ENCODE measurements at regions not wholly inside any gene's neighbourhood (a gene's known extent, or its start where the extent isn't known, plus 50 kb on each side); places are given as distances from the start of the nearest gene placed in this dataset.
"Not testable (repeated sequence)": the region's sequence is repeated elsewhere in the genome, so short reads cannot be mapped to it uniquely, and the experiment has no call there.

DNA sequence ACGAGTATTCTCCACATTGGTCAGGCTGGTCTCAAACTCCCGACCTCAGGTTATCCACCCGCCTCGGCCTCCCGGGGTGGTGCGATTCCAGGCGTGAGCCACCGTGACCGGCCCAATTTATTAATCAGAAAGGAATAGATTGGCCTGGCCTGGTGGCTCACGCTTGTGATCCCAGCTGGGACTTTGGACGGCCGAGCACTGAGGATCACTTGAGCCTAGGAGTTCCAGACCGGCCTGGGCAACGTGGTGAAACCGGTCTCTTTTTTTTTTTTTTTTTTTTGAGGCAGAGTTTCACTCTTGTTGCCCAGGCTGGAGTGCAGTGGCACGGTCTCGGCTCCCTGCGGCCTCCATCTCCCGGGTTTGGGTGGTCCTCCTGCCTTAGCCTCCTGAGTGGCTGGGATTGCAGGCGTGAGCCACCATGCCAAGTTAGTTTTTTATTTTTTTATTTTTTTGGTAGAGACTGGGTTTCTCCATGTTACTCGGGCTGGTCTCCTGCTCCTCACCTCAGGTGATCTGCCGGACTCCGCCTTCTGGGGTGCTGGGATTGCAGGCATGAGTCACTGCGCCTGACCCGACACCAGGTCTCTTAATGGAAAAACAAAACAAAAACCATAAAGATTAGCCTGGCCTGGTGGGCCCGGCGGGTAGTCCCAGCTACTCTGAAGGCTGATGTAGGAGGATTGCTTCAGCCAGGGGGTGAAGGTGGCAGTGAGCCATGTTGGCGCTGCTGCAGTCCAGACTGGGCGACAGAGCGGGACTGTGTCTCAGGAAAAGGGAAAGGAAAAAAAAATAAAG, 141.0 kb downstream of the GOLGA6L22 start:
- H3K4me3 ChIP-seq; H3K27ac ChIP-seq; H3K9me3 ChIP-seq; H3K36me3 ChIP-seq; H3K27me3 ChIP-seq; H3K4me1 ChIP-seq; ATAC-seq (ENCODE audit: low FRiP score in 2 of 2): not testable (repeated sequence)
- peak in 1 of 2 donors; percentile 46 for DNase-seq
- 94 to 97% methylated on average over 29 to 30 of the region's 30 CpGs for WGBS, 2 donors

DNA sequence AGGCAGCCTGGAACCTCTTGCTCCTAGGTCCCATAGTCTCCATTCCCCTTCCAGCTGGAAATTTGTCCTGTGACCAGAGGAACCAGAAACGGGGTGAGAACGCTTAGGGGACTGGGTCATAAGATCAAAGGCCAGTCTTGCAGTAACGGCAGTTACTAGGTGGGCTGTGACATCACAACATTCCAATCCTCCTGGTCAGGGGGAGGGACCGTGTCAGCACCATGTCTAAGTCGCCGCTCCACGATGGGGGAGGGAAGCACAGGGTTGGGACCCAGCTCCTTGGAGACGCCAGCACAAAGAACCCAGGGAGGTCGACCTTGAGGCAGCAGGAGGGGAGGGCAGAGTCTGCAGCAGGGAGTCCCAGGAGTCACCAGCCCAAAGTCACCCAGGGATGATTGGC, 158.3 kb downstream of the GOLGA6L22 start:
- not testable (repeated sequence) for H3K4me3 ChIP-seq; H3K27ac ChIP-seq; H3K9me3 ChIP-seq; H3K4me1 ChIP-seq; ATAC-seq (ENCODE audit: low FRiP score in 2 of 2); H3K36me3 ChIP-seq; DNase-seq; H3K27me3 ChIP-seq
- 65 to 78% methylated on average over 4 to 7 of the region's 9 CpGs for WGBS, 2 donors

DNA sequence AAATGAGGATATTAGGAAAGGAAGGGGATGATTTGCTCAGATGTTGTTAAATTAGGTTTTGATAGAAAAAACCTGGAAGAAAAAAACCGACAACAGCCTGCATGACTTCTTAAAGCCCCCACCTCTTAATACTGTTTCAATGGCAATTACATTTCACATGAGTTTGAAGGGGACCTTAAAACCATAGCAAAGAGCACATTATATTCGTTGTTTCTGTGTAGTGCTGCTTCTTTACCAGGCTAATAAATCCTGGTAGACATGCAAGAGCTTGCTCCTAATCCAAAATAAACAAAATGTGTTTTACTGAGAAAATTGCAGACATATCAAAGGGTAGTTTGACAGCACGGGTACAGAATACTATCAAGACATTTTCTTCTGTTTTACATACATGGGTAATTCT, 154.7 kb upstream of the NIPA1 start:
- not testable (repeated sequence) for H3K4me1 ChIP-seq; H3K4me3 ChIP-seq; H3K36me3 ChIP-seq; ATAC-seq (ENCODE audit: low FRiP score in 2 of 2); DNase-seq; H3K27ac ChIP-seq; H3K27me3 ChIP-seq; H3K9me3 ChIP-seq
- 40 to 48% methylated on average over 3 of the region's 3 CpGs for WGBS, 2 donors

DNA sequence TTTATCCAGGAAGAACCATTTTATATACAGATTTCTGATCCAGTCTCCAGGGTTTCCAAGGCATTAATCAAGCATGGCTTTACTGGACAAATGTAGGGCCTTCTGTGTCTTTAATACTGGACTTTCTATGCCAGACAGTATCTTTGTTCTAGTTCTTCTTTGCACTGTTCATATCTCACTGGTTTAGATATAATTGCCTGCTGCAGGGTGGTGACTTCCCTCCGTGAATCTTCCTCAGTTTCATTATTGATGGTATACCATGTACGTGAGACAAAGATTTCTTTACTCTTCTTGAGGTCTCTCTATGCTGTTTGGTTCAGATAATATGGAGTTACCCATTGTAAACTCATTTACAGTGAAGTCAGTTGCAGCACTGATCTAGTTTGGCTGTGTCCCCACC, 146.5 kb upstream of the NIPA1 start:
- not testable (repeated sequence) for H3K4me1 ChIP-seq; H3K4me3 ChIP-seq; H3K36me3 ChIP-seq; DNase-seq; H3K9me3 ChIP-seq; ATAC-seq (ENCODE audit: low FRiP score in 2 of 2); H3K27me3 ChIP-seq; H3K27ac ChIP-seq
- WGBS, 2 donors: 94 to 97% methylated on average over 2 of the region's 2 CpGs

DNA sequence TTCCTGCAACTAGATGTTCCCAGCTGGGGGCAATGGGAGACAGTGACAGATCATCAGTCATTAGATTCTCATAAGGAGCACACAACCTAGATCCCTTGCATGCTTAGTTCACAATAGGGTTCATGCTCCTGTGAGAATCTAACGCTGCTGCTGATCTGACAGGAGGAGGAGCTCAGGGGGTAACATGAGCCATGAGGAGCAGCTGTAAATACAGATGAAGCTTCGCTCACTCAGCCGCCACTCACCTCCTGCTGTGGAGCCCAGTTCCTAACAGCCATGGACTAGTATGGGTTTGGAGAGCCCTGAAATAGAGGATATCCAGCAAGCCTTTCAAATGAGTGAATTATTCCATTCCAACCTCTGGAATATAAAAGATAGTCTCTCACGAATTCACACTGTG, 137.0 kb upstream of the NIPA1 start:
- not testable (repeated sequence) for H3K27me3 ChIP-seq; H3K36me3 ChIP-seq; H3K4me1 ChIP-seq; H3K4me3 ChIP-seq; H3K27ac ChIP-seq; ATAC-seq (ENCODE audit: low FRiP score in 2 of 2); H3K9me3 ChIP-seq; DNase-seq
- WGBS, 2 donors: 80 to 88% methylated on average over 4 of the region's 4 CpGs

DNA sequence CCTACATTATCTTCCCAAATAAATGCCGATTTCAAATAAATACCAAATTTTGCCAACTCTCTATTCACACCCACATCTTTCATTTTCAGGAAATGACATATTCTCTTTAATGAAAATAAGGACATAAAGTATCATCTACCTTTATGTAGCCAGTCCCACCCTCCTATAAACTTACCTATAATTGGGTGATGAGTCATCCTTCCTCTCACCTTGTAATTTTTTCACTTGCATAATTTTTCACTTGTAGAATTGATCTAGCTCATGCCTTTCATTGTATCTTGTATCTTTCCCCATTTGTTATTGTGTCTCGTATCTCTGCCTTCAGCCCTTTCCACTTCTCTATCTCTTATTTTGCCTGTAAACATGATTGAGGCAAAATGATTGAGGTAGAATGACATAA, 135.3 kb upstream of the NIPA1 start:
- H3K4me1 ChIP-seq; H3K4me3 ChIP-seq; H3K27ac ChIP-seq; H3K36me3 ChIP-seq; H3K9me3 ChIP-seq; ATAC-seq (ENCODE audit: low FRiP score in 2 of 2); DNase-seq; H3K27me3 ChIP-seq: not testable (repeated sequence)
- 93 to 95% methylated on average over 2 of the region's 2 CpGs for WGBS, 2 donors

DNA sequence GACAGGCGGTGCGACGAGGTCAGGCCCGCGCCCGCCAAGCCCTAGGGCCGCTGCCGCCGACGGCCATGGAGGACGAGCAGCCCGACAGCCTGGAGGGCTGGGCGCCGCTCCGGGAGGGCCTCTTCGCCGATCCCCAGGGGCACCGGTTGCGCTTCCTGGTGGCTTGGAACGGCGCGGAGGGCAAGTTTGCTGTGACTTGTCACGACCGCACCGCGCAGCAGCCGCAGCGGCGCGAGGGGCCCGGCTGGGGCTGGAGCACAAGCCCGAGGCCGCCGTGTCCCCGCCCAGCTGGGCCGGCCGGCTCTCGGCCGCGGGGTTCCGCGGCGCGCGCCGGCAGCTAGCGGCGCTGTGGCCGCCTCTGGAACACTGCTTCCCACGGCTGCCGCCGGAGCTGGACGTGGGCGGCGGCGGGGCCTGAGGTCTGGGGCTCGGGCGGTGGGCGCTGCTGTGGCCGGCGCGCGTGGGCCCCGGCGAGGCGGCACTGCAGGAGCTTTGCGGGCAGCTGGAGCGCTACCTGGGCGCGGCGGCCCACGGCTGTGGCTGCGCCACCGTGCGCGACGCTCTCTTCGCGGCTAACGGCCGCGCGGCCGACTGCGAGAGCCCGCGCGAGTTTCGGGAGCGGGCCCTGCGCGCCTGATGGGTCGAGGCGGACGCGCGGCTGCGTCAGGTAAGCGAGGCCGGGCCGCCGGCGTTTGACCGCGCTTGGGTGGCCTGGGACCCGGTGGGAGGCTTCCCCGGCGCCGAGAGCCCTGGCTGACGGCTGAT, 122.0 kb upstream of the NIPA1 start:
- not testable (repeated sequence) for H3K4me1 ChIP-seq, H3K27me3 ChIP-seq, H3K36me3 ChIP-seq, H3K9me3 ChIP-seq
- DNase-seq: peak; percentile 22 to 93
- TF ChIP-seq, protein P1, sequence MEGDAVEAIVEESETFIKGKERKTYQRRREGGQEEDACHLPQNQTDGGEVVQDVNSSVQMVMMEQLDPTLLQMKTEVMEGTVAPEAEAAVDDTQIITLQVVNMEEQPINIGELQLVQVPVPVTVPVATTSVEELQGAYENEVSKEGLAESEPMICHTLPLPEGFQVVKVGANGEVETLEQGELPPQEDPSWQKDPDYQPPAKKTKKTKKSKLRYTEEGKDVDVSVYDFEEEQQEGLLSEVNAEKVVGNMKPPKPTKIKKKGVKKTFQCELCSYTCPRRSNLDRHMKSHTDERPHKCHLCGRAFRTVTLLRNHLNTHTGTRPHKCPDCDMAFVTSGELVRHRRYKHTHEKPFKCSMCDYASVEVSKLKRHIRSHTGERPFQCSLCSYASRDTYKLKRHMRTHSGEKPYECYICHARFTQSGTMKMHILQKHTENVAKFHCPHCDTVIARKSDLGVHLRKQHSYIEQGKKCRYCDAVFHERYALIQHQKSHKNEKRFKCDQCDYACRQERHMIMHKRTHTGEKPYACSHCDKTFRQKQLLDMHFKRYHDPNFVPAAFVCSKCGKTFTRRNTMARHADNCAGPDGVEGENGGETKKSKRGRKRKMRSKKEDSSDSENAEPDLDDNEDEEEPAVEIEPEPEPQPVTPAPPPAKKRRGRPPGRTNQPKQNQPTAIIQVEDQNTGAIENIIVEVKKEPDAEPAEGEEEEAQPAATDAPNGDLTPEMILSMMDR (IDR thresholded peaks at IDR 0.05): peak in 1 of 6 experiments; percentile 12
- TF ChIP-seq POLR2A (IDR thresholded peaks at IDR 0.05): peak in 2 of 4 donors; percentile 46 to 50
- peak; percentile 83 to 100 for ATAC-seq (ENCODE audit: low FRiP score in 2 of 2)
- WGBS, 2 donors: 0 to 1% methylated on average over 9 to 13 of the region's 110 CpGs
- Histone ChIP-seq H3K4me3 (peak overlapping the region; percentile 26 to 71 (median 69)), H3K27ac (peak overlapping the region; percentile 88 to 96 (median 92))

DNA sequence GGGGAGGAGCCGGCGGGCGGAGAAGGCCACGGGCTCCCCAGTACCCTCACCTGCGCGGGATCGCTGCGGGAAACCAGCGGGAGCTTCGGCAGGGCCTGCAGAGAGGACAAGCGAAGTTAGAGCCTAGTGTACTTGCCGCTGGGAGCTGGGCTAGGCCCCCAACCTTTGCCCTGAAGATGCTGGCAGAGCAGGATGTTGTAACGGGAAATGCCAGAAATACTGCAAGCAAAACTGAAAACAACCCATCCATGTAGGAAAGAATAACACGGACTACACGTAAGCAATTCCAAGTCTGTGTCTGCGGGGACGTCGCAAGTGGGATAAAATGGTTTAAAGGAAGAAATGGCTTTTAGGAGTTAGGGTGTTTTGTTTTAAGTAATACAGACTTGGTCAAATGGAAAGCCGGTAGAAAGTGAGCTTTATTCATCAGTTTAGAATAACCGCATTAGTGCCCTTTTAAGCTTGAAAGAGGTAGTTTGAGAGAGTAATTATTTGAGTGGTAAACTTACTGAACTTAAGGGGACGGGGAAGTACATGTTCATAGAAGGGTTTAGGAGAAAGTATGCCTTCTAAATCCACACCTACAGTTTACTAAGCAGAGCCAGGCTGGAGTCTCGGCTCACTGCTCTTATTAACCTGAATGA, 121.3 kb upstream of the NIPA1 start:
- DNase-seq: peak in 1 of 2 donors; percentile 22
- H3K27me3 ChIP-seq; H3K4me1 ChIP-seq; ATAC-seq (ENCODE audit: low FRiP score in 2 of 2); H3K36me3 ChIP-seq; H3K9me3 ChIP-seq: not testable (repeated sequence)
- WGBS, 2 donors: 0 to 3% methylated on average over 10 of the region's 22 CpGs
- TF ChIP-seq POLR2AphosphoS5 (IDR thresholded peaks at IDR 0.05): peak in 1 of 2 donors; percentile 49
- peak overlapping the region; percentile 88 to 96 (median 92) for H3K27ac ChIP-seq
- peak overlapping the region; percentile 26 to 71 (median 69) for H3K4me3 ChIP-seq

DNA sequence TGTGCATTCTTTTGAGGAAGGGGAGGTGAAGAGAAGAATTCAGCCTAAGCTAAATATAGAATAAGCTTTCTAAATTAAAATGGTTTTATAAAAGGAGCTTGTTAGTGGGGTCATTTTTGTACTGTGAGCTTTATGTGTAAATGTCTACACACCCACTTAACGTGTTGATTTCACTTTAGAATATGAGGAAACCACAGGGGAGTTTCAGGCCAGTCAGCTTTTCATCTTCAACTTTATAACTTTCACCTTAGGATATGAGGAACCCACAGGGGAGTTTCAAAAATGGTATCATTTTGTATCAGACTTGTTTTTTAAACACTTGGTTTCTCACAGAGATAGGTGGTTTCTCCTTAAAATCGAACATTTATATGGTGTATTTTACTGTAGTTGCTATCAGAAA, 120.7 kb upstream of the NIPA1 start:
- not testable (repeated sequence) for H3K4me1 ChIP-seq; H3K9me3 ChIP-seq; H3K36me3 ChIP-seq; ATAC-seq (ENCODE audit: low FRiP score in 2 of 2); H3K27me3 ChIP-seq; DNase-seq
- Histone ChIP-seq H3K4me3 (peak overlapping the region in 3 of 4 donors; percentile 68 to 71 (median 70)), H3K27ac (peak overlapping the region; percentile 88 to 96 (median 92))
- 17 to 27% methylated on average over 2 of the region's 2 CpGs for WGBS, 2 donors

DNA sequence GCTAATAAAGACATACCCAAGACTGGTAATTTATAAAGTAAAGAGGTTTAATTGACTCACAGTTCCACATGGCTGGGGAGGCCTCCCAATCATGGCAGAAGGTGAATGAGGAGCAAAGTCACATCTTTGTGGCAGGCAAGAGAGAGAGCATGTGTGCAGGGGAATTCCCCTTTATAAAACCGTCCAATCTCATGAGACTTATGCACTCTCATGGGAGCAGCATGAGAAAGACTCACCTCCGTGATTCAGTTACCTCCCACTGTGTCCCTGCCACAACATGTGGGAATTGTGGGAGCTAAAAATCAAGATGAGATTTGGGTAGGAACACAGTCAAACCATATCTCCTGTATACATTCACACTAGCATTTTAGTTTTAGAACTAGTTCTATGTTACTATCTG, 101.7 kb upstream of the NIPA1 start:
- peaks cover 0 to 16% (median 0%) of the 10 kb centered on the region in 4 donors for H3K36me3 ChIP-seq
- not testable (repeated sequence) for H3K9me3 ChIP-seq; ATAC-seq (ENCODE audit: low FRiP score in 2 of 2); H3K4me3 ChIP-seq; H3K27ac ChIP-seq; H3K27me3 ChIP-seq; H3K4me1 ChIP-seq; DNase-seq
- WGBS, 2 donors: 58 to 81% methylated on average over 2 of the region's 2 CpGs

DNA sequence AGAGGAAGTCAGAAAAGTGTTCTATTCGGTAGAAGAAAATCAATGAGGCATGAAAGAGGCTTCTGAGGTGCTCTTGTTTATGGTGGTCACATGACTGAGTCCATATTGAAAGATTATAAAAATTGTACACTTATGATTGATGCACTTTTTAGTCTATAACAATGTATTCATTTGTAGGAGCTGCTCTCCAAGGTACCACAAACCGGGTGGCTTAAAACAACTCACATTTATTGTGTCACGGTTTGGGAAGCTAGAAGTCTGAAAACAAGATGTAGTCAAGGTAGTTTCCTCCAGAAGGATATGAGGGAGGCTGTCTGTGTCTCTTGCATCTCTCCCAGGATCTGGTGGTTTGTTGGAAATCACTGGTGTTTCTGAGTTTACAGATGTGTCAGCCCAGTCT, 86.6 kb upstream of the NIPA1 start:
- not testable (repeated sequence) for H3K27ac ChIP-seq; H3K4me3 ChIP-seq; H3K9me3 ChIP-seq; ATAC-seq (ENCODE audit: low FRiP score in 2 of 2); H3K36me3 ChIP-seq; H3K4me1 ChIP-seq; H3K27me3 ChIP-seq; DNase-seq
- WGBS, 2 donors: 72 to 89% methylated on average over 2 to 3 of the region's 3 CpGs

Measured in upper lobe of left lung (tissue), 6 donors.